COLO668 (cell line): ENCODE measurements at regions not wholly inside any gene's neighbourhood (a gene's known extent, or its start where the extent isn't known, plus 50 kb on each side); places are given as distances from the start of the nearest gene placed in this dataset.

Experiments used
- DNase-seq: peaks from one replicate; lab custom pipeline; 2025; ENCODE audit not compliant: unreplicated experiment; lab: John Stamatoyannopoulos, UW

DNA sequence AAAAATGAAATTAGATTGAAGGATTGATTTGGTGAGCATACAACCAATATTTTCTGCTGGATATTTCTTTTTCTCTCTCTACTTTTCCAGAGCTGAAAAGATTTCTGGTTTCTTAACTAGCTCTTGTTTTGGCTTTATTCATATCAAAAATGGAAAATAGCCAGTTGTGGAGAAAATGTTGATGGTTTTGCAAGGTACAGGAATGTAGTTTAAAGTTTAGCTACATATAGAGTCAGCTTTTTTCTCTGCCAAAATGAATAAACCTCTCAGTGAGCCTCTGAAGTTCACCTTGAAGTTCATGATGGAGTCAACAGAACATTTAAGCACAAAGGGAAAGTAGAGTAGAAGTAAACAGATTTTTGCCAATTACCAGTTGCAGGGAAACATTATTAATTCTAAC lies 720.5 kb upstream of the ALCAM start:
- DNase-seq, result no peak

DNA sequence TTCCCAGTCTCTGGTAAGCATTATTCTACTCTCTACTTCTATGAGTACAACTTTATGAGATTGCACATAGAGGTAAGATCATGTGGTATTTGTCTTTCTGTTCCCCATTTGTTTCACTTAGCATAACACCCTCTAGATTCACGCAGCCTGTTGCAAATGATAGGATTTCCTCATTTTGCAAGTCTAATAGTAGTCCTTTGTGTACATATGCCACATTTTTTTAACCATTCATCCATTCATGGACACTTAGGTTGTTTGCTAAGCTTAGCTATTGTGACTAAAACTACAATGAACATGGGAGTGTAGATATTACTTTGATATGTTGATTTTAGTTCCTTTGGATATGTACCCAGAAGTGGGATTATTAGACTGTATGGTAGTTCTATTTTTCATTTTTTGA lies 717.9 kb upstream of the ALCAM start:
- no peak for DNase-seq

DNA sequence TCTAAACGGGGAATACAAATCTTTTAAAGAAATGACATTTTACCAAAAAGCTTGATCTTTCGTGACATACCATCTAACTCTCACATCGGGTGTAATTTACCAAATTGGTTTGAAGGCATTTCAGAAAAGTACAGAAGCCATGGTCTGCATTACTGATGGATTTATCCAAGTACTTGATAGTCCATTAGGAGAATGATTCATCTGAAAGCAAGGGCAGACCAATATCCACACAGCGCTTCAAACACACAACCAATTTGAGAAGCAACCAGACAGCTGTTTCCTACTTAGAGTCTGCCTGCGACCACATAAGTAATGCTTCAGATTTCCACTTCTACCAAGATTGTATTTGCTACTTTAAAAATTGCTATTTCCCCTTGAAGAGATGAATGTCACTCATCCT lies 697.6 kb upstream of the ALCAM start:
- no peak for DNase-seq

DNA sequence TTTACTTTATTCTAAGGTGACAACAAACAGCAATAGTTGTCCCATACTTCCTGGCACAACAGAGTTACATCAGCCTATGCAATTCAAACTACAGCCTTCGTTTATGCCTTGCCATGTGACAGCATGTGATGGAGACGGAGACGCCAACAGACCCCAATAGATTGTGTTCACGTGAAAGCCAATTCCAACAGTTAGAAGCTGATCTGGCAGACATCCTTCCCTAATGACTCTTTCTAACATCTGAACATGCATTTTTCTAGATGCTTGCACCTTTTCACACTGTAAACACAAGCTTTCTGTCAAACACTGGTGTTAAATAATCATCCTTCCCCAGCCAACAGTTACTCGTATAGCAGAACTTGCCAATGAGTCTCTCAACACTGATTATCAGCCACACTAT lies 694.4 kb upstream of the ALCAM start:
- DNase-seq, result no peak

DNA sequence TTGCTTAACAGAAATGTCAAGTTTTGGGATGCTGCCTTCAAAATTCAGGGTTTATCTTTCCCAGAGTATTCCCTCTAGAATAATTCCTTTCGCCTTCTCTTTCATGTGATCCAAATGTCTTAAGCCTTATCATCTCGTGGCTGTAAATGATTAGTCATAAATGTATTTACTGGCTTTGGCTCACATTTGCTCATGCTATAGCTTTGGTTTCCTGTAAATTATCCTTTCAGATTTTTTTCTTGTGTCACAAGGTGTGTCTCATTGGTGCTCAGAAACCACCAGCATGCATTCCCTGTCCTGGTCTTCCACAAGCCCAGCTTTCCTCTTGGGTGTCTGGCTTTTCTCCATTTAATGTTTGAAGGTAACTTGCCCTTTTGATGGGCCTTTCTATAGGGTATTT lies 692.7 kb upstream of the ALCAM start:
- DNase-seq, result no peak

DNA sequence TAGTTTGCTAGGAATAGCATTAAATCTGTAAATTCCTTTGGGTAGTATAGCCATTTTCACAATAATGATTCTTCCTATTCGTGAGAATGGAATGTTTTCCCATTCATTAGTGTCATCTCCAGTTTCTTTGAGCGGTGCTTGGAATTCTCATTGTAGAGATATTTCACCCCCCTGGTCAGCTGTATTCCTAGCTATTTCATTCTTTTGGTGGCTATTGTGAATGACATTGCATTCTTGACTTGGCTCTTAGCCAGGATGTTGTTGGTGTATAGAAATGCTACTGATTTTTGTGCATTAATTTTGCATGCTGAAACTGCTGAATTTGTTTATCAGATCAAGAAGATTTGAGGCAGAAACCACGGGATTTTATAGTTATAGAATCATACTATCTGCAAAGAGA lies 690.5 kb upstream of the ALCAM start:
- DNase-seq, result no peak

DNA sequence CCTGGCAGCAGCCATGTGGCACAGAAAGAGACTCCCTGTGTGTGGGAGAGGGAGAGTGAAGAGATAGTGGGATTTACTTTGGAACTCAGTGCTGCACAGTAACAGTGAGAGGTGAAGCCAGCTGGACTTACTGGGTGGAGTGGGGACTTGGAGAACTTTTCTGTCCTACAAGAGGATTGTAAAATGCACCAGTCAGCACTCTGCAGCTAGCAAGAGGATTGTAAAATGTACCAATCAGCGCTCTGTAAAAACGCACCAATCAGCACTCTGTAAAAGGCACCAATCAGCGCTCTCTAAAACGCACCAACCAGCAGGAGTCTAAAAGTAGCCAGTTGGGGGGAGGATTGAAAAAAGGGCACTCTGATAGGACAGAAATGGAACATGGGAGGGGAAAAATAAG lies 688.8 kb upstream of the ALCAM start:
- no peak for DNase-seq

DNA sequence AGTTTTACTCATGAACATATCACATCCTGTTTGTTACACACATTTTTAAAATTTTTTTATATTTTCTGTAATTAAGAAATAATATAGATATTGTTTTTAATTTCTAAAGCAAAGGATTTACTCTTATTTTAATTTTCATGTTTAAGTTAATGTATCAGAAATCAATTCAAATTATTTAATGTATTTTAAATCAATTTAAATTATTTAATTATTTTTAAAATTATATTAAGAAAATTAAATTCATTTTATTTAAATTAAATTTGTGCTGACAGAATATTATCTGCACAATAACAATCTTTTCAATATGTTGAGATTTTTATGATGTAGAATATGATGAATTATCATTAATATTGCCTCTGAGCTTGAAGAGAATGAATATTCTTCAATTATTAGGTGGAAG lies 681.2 kb upstream of the ALCAM start:
- no peak for DNase-seq

DNA sequence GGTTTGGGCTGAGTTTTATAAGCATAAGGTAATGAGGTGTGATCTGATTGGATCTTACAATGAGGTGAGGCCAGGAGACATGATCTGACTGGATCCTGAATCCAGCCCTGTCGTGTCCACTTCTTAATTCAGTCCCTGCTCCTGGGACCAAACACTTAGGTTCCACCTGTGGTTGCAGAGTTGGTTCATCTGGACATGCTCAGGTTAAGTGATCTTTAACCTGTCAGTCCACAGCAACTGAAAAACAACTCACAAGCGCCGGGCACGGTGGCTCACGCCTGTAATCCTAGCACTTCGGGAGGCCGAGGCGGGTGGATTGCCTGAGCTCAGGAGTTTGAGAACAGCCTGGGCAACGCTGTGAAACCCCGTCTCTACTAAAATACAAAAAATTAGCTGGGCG lies 679.3 kb upstream of the ALCAM start:
- DNase-seq, result no peak

DNA sequence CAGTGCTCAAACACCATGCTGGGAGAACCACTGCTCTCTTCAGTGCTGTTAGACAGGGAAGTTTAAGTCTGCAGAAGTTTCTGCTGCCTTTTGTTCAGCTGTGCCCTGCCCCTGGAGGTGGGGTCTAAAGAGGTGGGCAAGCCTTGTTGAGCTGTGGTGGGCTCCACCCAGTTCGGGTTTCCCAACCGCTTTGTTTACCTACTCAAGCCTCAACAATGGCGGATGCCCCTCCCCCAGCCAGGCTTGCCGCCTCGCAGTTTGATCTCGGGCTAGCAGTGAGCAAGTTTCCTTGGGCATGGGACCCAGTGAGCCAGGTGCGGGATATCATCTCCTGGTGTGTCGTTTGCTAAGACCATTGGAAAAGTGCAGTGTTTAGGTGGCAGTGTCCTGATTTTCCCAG lies 670.2 kb upstream of the ALCAM start:
- DNase-seq, result no peak

DNA sequence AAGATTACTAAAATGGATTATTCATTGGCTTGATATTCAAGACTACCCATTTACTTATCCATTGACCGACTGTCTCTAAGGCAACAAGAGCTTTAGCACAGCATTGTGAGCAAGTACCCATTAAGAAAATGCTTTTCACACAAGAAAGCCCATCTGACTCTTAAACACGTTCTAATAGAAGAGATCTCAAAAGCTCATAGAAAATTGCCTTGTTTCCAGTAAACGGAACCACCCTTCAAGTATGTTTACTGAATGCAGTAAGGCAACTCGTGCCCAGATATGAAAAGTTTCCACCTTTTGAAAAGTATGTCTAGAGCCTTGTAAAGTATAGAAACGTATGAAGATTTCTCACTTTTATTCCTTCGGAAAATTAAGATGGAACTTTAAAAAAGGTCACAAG lies 655.3 kb upstream of the ALCAM start:
- DNase-seq, result no peak

DNA sequence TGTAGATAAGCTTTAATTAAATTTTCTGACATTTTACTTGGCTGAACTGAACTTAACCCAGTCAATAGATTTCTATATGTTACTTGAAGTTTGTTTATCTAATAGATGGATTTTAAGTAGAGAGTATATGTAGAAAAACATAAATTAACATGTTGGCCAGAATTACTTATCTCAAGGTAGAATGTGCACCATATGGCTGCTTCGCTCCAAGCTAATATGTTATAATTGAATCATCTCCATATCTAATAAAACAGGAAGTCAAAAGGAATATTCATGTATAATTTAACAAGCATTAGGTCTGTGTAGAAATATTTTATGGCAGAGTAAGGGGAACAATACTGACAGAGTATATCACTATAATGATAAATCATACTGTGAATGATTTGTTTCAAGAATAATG lies 650.7 kb upstream of the ALCAM start:
- no peak for DNase-seq

DNA sequence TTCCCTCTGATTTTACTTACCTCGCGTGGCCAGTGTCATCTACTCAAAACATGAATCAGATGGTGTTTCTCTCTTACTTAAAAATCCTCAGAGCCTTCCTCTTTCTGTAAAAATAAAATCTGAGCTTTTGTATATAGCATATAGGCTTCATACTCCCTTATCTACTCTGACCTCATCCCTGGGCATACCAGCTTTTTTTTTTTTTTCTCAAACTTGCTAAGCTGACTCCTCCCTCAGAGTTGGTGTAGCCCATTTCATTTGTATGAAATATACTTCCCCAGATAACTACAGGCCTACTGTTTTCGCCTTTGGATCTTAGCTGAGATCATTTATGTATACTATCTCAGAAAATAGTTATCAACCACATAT lies 648.9 kb upstream of the ALCAM start:
- DNase-seq, result no peak

DNA sequence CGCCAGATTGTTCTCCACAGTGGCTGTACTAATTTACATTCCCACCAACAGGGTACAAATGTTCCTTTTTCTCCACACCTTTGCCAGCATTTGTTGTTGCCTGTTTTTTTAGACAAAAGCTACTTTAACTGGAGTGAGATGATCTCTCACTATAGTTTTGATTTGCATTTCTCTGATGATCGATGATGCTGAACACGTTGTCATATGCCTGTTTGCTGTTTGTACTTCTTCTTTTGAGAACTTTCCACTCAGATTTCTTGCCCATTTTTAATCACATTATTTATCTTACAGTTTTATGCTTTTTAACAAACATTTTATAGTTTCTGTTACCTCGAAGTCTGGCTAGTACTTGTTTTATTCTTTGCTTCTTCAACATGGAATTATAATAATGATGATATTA lies 643.7 kb upstream of the ALCAM start:
- DNase-seq, result no peak

DNA sequence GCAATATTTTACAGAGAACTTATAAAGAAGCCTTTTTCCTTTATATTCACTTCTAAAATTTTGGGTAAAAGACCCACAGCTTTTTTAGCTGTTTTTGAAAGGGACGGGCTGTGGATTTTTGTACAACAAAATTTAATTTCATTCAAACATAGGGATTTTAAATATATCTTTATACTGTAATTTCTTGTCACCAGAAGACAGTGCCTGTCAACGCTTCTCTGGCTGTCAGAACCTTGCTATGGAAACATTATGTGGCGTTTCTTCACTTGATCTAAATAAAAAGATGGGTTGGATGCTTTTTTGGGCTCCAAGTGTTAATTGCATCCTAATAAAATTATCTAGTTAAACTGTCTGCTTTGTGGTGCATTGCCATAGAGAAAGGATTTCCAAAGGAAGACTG lies 635.6 kb upstream of the ALCAM start:
- no peak for DNase-seq

DNA sequence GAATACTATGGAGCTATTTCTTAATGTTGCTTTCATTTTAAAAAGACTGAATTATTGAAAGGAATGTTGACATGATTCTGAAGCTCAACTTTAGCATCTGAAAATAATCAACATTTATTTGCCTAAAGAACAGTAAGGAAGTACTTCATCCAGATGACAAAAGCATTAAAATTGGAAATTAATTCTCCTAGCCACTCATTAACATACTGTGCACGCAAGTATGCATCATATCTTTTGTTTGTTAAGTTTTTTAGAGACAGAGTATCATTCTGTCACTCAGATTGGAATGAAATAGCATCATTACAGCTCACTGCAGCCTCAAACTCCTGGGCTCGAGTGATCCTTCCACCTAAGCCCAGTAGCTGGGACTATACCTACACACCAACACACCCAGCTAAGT lies 632.1 kb upstream of the ALCAM start:
- no peak for DNase-seq

DNA sequence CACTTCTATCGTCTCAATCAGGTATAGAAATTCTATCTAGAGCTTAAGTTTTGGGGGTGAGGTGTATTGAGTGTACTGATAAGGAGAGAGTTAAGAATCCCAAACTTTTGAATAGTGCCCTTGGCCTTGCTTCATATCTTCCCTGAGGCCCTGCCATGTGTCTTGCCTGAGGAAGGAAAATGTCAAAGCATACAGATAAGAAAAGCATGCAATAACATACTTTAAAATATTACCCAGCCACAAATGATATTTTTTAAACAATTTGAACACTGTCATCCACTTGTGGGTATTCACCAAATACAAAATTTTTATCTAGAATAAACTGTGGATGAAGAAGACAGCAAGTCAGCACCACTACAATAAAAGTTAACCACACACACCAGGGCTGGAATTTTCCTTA lies 631.0 kb upstream of the ALCAM start:
- no peak for DNase-seq

DNA sequence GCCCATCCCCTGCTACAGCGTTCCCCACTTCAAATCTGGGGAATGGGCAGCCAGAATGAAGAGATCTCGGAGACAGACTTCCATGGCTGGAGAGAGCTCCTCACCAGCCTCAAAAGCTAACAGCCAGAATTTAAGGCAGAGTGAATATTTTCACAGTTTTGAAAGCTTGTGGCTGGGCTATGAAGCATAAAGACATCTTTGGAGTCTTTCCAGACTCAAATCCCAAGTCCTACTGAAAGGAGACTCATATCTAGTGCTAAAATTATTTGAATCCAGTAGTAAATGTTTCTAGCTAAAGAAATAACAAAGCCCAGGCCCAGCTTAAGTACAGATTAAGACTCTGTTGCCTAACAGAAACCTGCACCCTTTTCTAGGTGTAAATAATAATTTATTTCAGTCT lies 628.4 kb upstream of the ALCAM start:
- no peak for DNase-seq

DNA sequence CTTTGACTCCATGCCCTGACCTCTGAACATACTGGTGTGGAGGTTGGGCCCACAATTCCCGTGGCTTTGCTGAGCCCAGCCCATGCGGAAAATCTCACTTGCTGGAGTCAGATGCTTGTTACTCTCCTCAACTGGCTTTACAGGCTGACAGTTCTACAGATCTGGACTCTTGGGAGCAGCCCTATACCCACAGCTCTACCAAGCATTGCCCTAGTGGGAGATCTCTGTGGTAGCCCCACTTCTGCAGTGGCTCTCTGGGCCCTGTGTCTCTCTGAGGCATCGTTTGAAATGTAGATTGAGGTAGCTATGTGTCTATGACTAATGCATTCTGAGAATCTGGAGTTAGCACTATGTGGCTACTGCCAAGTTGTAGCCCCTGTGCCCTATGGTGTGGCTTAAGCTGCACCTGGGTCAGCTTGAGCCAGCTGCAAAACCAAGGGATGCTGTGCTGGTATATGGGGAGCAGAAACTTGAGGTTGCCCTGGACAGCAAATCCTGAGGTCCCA lies 625.8 kb upstream of the ALCAM start:
- DNase-seq, result no peak

DNA sequence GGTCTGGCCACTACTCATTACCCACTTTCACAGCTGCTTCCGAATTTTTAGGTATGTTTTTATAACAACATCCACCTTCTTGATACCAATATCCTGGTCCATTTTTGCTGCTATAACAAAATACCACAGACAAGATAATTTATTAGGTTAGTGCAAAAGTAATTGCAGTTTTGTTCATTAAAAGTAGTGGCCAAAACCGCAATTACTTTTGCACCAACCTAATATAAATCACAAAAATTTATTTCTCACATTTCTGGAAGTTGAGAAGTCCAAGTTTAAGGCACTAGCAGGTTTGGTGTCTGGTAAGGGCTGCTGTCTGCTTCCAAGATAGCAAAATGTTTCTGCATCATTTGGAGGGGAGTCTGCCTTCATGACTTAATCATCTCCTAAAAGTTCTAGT lies 624.7 kb upstream of the ALCAM start:
- no peak for DNase-seq

DNA sequence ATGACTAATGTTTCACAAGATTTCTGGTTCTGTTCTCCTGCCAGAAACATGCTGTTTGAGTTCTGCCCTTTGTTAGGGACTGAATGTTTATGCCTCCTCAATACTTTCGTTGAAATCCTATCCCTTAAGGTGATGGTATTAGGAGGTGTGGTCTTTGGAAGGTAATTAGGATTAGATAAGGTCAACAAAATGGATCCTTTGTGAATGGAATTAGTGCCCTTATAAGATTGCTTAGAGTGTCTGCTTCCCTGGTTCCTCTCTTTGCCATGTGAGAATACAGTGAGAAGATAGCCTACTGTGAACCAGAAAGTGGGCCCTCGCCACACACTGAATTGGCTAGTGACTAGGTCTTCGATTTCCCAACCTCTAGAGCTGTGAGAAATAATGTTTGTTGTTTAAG lies 621.4 kb upstream of the ALCAM start:
- no peak for DNase-seq

DNA sequence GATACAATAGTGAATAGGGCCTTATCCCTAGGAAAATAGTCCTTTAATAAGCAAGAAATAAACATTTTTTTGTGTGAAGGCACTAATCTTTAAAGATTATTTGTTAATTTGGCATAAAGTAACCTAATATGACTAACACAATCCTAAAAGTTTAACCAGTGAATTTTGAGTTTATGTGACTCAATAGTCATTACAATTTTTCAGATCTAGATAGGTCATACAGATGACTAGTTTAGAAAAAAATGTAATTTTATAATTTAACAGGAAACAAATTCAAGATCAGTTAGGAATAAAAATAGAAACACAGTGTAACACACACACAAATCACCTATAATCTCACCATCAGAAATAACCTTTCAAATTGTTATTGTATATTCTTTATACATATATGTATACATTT lies 620.7 kb upstream of the ALCAM start:
- no peak for DNase-seq

DNA sequence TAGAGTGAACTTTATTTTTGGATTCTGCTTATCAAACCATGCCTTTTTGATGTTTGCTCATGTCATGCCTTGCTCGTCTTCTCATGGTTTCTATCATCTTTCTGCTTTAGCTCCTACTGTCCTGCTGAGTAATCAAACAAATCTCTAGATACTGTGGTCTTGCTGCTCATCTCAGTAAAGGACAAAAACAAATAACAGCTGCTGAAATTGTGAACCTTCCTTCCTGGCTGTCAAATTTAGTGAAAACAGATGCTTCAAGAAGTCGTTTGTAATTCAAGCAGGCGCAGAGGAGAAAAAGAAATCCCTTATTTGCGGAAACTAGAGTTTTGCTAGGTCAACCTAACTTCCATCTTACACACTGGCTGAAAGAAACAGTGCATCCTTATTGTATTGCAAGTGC lies 616.1 kb upstream of the ALCAM start:
- DNase-seq, result no peak

DNA sequence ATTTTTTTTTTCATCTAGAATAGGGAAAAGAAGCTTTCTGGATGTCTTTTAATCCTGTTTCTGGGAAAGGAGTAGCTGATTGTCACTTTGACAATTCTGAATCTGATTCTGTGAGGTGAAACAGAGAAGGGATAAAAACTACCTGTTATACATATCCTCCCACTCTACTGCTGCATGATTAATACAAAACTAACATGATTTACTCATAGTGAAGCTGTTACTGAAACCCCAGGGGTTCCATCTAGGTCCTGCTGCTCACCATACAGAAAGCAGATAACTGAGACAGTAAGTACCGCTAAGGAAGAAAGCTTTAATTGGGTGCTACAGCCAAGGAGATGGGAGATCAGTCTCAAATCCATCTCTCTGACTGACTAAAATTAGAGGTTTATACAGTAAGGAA lies 610.9 kb upstream of the ALCAM start:
- no peak for DNase-seq
